Esophagus muscularis mucosa (tissue), 4 donors: ENCODE measurements at regions not wholly inside any gene's neighbourhood (a gene's known extent, or its start where the extent isn't known, plus 50 kb on each side); places are given as distances from the start of the nearest gene placed in this dataset.
"Not testable (repeated sequence)": the region's sequence is repeated elsewhere in the genome, so short reads cannot be mapped to it uniquely, and the experiment has no call there.

Source experiments
- EP300 ChIP-seq: sonication (generic); formaldehyde crosslinking; IDR thresholded peaks from one replicate; pipeline ENCODE4 v1.6.1; 2017; ENCODE audit warnings: antibody characterized with exemption
- POLR2A ChIP-seq: fragments of 450-650 bp; IDR thresholded peaks from one replicate; pipeline ENCODE4 v1.6.1; 2017; ENCODE audit warnings: antibody characterized with exemption, moderate library complexity, mild to moderate bottlenecking, low read depth
- TF ChIP-seq, protein P1 (sequence below), 3 experiments: fragments of 200-600 bp in 2 of 3; fragments of 450-650 bp in 1 of 3; sonication (generic) in 2 of 3; IDR thresholded peaks; one replicate each; pipeline ENCODE4 v1.5.1; 2017 to 2019; ENCODE audit warnings: antibody characterized with exemption in 3 of 3, mild to moderate bottlenecking in 2 of 3, moderate library complexity in 1 of 3

DNA sequence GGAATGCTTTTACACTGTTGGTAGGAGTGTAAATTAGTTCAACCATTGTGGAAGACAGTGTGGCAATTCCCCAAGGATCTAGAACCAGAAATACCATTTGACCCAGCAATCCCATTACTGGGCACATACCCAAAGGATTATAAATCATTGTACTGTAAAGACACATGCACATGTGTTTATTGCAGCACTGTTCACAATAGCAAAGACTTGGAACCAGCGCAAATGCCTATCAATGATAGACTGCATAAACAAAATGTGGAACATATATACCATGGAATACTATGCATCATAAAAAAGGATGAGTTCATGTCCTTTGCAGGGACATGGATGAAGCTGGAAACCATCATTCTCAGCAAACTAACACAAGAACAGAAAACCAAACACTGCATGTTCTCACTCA is 174.8 kb upstream of the KRR1 start:
- TF ChIP-seq, protein P1, sequence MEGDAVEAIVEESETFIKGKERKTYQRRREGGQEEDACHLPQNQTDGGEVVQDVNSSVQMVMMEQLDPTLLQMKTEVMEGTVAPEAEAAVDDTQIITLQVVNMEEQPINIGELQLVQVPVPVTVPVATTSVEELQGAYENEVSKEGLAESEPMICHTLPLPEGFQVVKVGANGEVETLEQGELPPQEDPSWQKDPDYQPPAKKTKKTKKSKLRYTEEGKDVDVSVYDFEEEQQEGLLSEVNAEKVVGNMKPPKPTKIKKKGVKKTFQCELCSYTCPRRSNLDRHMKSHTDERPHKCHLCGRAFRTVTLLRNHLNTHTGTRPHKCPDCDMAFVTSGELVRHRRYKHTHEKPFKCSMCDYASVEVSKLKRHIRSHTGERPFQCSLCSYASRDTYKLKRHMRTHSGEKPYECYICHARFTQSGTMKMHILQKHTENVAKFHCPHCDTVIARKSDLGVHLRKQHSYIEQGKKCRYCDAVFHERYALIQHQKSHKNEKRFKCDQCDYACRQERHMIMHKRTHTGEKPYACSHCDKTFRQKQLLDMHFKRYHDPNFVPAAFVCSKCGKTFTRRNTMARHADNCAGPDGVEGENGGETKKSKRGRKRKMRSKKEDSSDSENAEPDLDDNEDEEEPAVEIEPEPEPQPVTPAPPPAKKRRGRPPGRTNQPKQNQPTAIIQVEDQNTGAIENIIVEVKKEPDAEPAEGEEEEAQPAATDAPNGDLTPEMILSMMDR (IDR thresholded peaks at IDR 0.05) = not testable (repeated sequence)
- TF ChIP-seq POLR2A, EP300: not testable (repeated sequence)
